ENCODE measurements at regions not wholly inside any gene's neighbourhood (a gene's known extent, or its start where the extent isn't known, plus 50 kb on each side); places are given as distances from the start of the nearest gene placed in this dataset.

DNA sequence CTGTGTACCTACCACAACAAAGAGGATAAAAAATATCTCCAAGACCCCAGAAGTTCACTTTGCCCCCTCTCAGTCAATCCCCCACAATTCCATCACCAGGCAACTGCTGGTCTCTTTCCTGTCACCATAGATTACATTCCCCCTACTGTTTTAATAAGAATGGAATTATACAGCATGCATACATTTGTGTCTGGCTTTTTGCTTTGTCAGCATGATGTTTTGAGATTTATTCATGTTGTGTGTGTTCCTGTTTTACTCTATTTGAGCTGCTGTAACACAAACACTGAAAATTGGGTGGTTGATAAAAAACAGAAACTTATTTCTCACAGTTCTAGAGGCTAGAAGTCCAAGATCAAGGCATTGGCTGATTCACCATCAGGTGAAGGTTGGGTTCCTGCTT, 214.5 kb upstream of the IGFBP3 start:
- Mint-ChIP-seq H3K27me3 (ENCODE audit: insufficient read depth, low read depth) (no peaks in the 10 kb centered on the region), H3K9me3 (peaks cover 2% of the 10 kb centered on the region), H3K4me1 (peaks cover 22% of the 10 kb centered on the region), H3K4me3 (no peak overlapping the region), H3K27ac (no peak overlapping the region), H3K36me3 (no peaks in the 10 kb centered on the region)
- H3K4me3 ChIP-seq, result no peak overlapping the region
- H3K4me2 ChIP-seq, result no peak overlapping the region
- no peaks in the 10 kb centered on the region for H3F3A ChIP-seq (ENCODE audit: low read depth)
- TF ChIP-seq EZH2 (IDR thresholded peaks at IDR 0.05) (no peak), EZH2phosphoT487 (IDR thresholded peaks at IDR 0.05) (no peak)
- TF ChIP-seq, protein P1, sequence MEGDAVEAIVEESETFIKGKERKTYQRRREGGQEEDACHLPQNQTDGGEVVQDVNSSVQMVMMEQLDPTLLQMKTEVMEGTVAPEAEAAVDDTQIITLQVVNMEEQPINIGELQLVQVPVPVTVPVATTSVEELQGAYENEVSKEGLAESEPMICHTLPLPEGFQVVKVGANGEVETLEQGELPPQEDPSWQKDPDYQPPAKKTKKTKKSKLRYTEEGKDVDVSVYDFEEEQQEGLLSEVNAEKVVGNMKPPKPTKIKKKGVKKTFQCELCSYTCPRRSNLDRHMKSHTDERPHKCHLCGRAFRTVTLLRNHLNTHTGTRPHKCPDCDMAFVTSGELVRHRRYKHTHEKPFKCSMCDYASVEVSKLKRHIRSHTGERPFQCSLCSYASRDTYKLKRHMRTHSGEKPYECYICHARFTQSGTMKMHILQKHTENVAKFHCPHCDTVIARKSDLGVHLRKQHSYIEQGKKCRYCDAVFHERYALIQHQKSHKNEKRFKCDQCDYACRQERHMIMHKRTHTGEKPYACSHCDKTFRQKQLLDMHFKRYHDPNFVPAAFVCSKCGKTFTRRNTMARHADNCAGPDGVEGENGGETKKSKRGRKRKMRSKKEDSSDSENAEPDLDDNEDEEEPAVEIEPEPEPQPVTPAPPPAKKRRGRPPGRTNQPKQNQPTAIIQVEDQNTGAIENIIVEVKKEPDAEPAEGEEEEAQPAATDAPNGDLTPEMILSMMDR (IDR thresholded peaks at IDR 0.05), result no peak
- no peaks in the 10 kb centered on the region for H3K9me3 ChIP-seq (ENCODE audit: low read depth)
- no peaks in the 10 kb centered on the region for H3K4me1 ChIP-seq
- H4K20me1 ChIP-seq (ENCODE audit: low read depth), result no peaks in the 10 kb centered on the region
- no peaks in the 10 kb centered on the region for H3K27me3 ChIP-seq
- H3K27ac ChIP-seq, result no peak overlapping the region
- H2AFZ ChIP-seq (replicated peaks), result no peak overlapping the region
- no peak for DNase-seq (ENCODE audit: low spot score)
- H3K36me3 ChIP-seq, result no peaks in the 10 kb centered on the region
- H3K9ac ChIP-seq, result no peak overlapping the region
- no peaks in the 10 kb centered on the region for H3K79me2 ChIP-seq (ENCODE audit: low read depth)

DNA sequence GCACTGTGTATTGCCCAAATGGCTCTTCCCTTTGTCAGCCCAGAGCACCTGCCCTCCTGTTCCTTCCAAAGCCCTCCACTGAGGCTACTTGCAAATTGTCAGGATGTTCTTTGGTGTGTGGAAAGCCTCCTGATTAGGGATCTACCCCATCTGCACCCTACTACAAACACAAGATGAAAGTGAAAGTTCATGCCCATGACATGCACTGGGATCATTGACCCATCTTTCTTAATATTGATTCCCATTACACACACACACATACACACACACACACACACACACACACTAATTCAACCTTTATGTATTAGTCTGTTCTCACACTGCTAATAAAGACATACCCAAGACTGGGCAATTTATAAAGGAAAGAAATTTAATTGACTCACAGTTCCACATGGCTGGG, 213.7 kb upstream of the IGFBP3 start:
- peaks cover 22% of the 10 kb centered on the region for H3K4me1 Mint-ChIP-seq
- TF ChIP-seq EZH2phosphoT487 (IDR thresholded peaks at IDR 0.05) (no peak), EZH2 (IDR thresholded peaks at IDR 0.05) (no peak)
- TF ChIP-seq, protein P1 (IDR thresholded peaks at IDR 0.05), result no peak
- Histone ChIP-seq H4K20me1 (ENCODE audit: low read depth) (no peaks in the 10 kb centered on the region), H3K36me3 (no peaks in the 10 kb centered on the region), H3K27ac (no peak overlapping the region), H3K4me1 (no peaks in the 10 kb centered on the region), H2AFZ (replicated peaks) (no peak overlapping the region), H3F3A (ENCODE audit: low read depth) (no peaks in the 10 kb centered on the region), H3K9me3 (ENCODE audit: low read depth) (no peaks in the 10 kb centered on the region), H3K27me3 (no peaks in the 10 kb centered on the region), H3K79me2 (ENCODE audit: low read depth) (no peaks in the 10 kb centered on the region), H3K4me2 (no peak overlapping the region), H3K9ac (no peak overlapping the region), H3K4me3 (no peak overlapping the region)
- no peaks in the 10 kb centered on the region for H3K36me3 Mint-ChIP-seq
- no peak overlapping the region for H3K4me3 Mint-ChIP-seq
- H3K9me3 Mint-ChIP-seq, result peaks cover 2% of the 10 kb centered on the region
- H3K27ac Mint-ChIP-seq, result no peak overlapping the region
- H3K27me3 Mint-ChIP-seq (ENCODE audit: insufficient read depth, low read depth), result no peaks in the 10 kb centered on the region
- DNase-seq (ENCODE audit: low spot score), result no peak

DNA sequence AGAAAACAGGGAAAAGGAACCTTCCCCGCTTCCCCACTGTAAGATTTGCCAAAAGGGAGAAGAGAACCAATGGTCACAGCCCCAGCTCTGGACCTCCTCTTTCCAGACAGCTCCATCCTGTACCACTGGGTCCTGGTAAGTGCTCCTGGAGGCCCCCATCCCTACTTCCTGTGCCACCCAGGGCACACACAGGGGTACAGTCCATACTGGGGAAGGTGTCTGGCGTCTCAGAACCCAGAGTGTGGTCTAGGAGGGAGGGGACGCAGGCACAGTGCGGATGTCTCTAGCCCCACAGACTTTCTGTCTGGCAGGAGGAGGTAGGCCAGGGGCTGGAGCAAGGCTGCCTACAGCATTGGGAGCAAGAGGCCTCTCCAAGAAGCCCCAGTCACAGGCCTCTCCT, 213.3 kb upstream of the IGFBP3 start:
- H3K27me3 Mint-ChIP-seq (ENCODE audit: insufficient read depth, low read depth), result no peaks in the 10 kb centered on the region
- TF ChIP-seq EZH2 (IDR thresholded peaks at IDR 0.05) (no peak), EZH2phosphoT487 (IDR thresholded peaks at IDR 0.05) (no peak)
- TF ChIP-seq, protein P1 (IDR thresholded peaks at IDR 0.05), result no peak
- no peaks in the 10 kb centered on the region for H3K27me3 ChIP-seq
- no peaks in the 10 kb centered on the region for H3K36me3 ChIP-seq
- no peaks in the 10 kb centered on the region for H3K36me3 Mint-ChIP-seq
- no peaks in the 10 kb centered on the region for H3K9me3 ChIP-seq (ENCODE audit: low read depth)
- peaks cover 2% of the 10 kb centered on the region for H3K9me3 Mint-ChIP-seq
- no peak overlapping the region for H3K9ac ChIP-seq
- H3F3A ChIP-seq (ENCODE audit: low read depth), result no peaks in the 10 kb centered on the region
- H3K4me3 Mint-ChIP-seq, result no peak overlapping the region
- no peak overlapping the region for H3K27ac ChIP-seq
- no peak overlapping the region for H3K27ac Mint-ChIP-seq
- no peak overlapping the region for H2AFZ ChIP-seq (replicated peaks)
- no peak for DNase-seq (ENCODE audit: low spot score)
- no peaks in the 10 kb centered on the region for H4K20me1 ChIP-seq (ENCODE audit: low read depth)
- H3K4me3 ChIP-seq, result no peak overlapping the region
- peaks cover 22% of the 10 kb centered on the region for H3K4me1 Mint-ChIP-seq
- H3K4me2 ChIP-seq, result no peak overlapping the region
- no peaks in the 10 kb centered on the region for H3K79me2 ChIP-seq (ENCODE audit: low read depth)
- H3K4me1 ChIP-seq, result no peaks in the 10 kb centered on the region
